DOHH2 (cell line): ENCODE measurements at regions not wholly inside any gene's neighbourhood (a gene's known extent, or its start where the extent isn't known, plus 50 kb on each side); places are given as distances from the start of the nearest gene placed in this dataset.

ENCODE experiments used
- EZH2phosphoT487 ChIP-seq: fragments of 200-600 bp; sonication (generic); IDR thresholded peaks from 2 replicates; pipeline ENCODE4 v1.6.1; 2017; ENCODE audit warnings: borderline replicate concordance, mild to moderate bottlenecking, antibody characterized with exemption, low read length, moderate library complexity, mixed read lengths
- TF ChIP-seq, protein P1 (sequence below): fragments of 200-600 bp; sonication (generic); IDR thresholded peaks from one replicate; pipeline ENCODE4 v1.5.1; 2014; ENCODE audit warnings: antibody characterized with exemption, mild to moderate bottlenecking, low read depth, low read length; ENCODE audit not compliant: poor library complexity, severe bottlenecking

DNA sequence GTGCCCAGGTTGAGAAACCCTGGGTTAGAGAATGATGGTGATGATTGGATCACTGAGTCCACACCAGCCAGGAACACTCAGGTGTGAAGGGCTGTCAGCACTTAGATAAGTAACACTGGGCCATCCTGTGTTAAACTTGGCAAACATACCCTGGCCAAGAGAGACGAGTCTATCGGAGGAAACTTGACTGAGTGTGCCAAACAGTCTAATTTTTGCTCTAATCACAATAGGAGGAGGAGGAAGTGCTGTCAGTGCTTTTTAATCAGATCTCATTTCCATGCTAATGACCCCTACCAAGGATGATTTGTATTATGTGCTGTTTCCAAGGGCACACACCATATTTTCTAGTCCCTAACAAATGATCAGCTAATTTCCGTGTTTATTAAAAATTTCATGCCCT lies 63.8 kb upstream of the SEC11C start:
- TF ChIP-seq, protein P1, sequence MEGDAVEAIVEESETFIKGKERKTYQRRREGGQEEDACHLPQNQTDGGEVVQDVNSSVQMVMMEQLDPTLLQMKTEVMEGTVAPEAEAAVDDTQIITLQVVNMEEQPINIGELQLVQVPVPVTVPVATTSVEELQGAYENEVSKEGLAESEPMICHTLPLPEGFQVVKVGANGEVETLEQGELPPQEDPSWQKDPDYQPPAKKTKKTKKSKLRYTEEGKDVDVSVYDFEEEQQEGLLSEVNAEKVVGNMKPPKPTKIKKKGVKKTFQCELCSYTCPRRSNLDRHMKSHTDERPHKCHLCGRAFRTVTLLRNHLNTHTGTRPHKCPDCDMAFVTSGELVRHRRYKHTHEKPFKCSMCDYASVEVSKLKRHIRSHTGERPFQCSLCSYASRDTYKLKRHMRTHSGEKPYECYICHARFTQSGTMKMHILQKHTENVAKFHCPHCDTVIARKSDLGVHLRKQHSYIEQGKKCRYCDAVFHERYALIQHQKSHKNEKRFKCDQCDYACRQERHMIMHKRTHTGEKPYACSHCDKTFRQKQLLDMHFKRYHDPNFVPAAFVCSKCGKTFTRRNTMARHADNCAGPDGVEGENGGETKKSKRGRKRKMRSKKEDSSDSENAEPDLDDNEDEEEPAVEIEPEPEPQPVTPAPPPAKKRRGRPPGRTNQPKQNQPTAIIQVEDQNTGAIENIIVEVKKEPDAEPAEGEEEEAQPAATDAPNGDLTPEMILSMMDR, result no peak
- TF ChIP-seq EZH2phosphoT487, result no peak
